KMS-11 (cell line): ENCODE measurements at regions not wholly inside any gene's neighbourhood (a gene's known extent, or its start where the extent isn't known, plus 50 kb on each side); places are given as distances from the start of the nearest gene placed in this dataset.

Experiments
- H2AFZ ChIP-seq: fragments of 200-600 bp; sonication (generic); 2 replicates; pipeline ENCODE4 v1.6.1; 2016; ENCODE audit warnings: antibody characterized with exemption, mixed run types, low read depth
- H3K27ac ChIP-seq: fragments of 200-600 bp; sonication (generic); 2 replicates; pipeline ENCODE4 v1.6.1; 2016; ENCODE audit warnings: mild to moderate bottlenecking, mixed run types
- H3K27me3 ChIP-seq: fragments of 200-600 bp; sonication (generic); 2 replicates; pipeline ENCODE4 v1.6.1; 2017; ENCODE audit warnings: mild to moderate bottlenecking, low read depth, mixed run types, moderate library complexity; ENCODE audit not compliant: insufficient read depth
- H3K36me3 ChIP-seq: fragments of 200-600 bp; sonication (generic); 2 replicates; pipeline ENCODE4 v1.6.1; 2017; ENCODE audit warnings: mild to moderate bottlenecking, mixed run types; ENCODE audit not compliant: insufficient read depth
- H3K4me1 ChIP-seq: fragments of 200-600 bp; sonication (generic); 2 replicates; pipeline ENCODE4 v1.6.1; 2016; ENCODE audit warnings: mild to moderate bottlenecking, low read depth, mixed run types; ENCODE audit not compliant: poor library complexity, severe bottlenecking
- H3K4me2 ChIP-seq: fragments of 200-600 bp; sonication (generic); 2 replicates; pipeline ENCODE4 v1.7.0; 2016; ENCODE audit warnings: mild to moderate bottlenecking, mixed run types
- H3K4me3 ChIP-seq: fragments of 200-600 bp; sonication (generic); IDR thresholded peaks from 2 replicates; pipeline ENCODE4 v1.6.1; 2017; ENCODE audit warnings: low read depth, low read length, mixed read lengths; ENCODE audit not compliant: insufficient read depth
- H3K79me2 ChIP-seq: fragments of 200-600 bp; sonication (generic); 2 replicates; pipeline ENCODE4 v1.6.1; 2016; ENCODE audit warnings: low read depth, mixed run types; ENCODE audit not compliant: insufficient read depth
- H3K9ac ChIP-seq: fragments of 200-600 bp; sonication (generic); 2 replicates; pipeline ENCODE4 v1.6.1; 2016; ENCODE audit warnings: mild to moderate bottlenecking, mixed run types
- H4K20me1 ChIP-seq: fragments of 200-600 bp; sonication (generic); 2 replicates; pipeline ENCODE4 v1.6.1; 2016; ENCODE audit warnings: mild to moderate bottlenecking, mixed run types; ENCODE audit not compliant: insufficient read depth
- TF ChIP-seq, protein P1 (sequence below): fragments of 200-600 bp; sonication (generic); conservative IDR thresholded peaks from 2 replicates; pipeline ENCODE4 v1.6.1; 2017; ENCODE audit warnings: low read depth, mild to moderate bottlenecking, antibody characterized with exemption, low read length, moderate library complexity, mixed read lengths

DNA sequence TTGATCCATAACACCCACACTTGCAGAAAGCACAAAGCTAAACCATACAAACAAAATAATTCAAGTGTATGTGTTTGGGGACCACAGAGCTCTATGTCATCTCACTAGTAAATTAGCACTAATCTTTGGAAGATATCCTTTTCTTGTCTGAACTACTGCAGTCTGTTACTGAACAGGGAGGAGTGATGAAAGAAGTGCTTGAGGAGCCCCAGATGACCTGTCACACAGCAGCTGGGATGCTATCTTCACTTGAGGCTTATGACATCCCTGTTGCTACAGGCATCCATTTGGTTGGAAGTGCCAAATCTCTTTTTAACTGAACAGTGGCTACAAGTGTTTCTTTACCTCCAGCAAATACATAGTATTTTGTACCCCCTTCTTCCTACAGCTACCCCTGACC lies 386.3 kb upstream of the CHAC2 start:
- Histone ChIP-seq H3K79me2 (no peaks in the 10 kb centered on the region), H3K9ac (no peak overlapping the region)
- TF ChIP-seq, protein P1, sequence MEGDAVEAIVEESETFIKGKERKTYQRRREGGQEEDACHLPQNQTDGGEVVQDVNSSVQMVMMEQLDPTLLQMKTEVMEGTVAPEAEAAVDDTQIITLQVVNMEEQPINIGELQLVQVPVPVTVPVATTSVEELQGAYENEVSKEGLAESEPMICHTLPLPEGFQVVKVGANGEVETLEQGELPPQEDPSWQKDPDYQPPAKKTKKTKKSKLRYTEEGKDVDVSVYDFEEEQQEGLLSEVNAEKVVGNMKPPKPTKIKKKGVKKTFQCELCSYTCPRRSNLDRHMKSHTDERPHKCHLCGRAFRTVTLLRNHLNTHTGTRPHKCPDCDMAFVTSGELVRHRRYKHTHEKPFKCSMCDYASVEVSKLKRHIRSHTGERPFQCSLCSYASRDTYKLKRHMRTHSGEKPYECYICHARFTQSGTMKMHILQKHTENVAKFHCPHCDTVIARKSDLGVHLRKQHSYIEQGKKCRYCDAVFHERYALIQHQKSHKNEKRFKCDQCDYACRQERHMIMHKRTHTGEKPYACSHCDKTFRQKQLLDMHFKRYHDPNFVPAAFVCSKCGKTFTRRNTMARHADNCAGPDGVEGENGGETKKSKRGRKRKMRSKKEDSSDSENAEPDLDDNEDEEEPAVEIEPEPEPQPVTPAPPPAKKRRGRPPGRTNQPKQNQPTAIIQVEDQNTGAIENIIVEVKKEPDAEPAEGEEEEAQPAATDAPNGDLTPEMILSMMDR: no peak

DNA sequence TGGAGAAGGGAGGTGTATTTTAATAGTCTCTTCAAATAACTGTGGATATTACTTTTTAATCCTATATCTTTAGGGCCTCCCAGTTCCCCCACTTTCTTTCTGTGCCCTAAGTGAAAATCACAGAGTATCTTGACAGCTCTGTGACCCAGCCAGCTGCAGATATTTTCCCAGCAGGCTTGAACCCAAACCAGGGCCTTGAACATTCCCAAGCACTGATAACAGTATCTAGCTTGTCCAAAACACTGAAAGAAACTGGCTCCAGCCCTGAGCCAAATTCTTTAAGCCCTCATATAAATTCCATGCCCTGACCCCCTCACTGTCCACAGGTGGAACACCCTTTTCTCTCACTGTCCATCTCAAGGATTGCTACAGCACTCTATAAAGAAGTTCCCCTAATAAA lies 388.1 kb upstream of the CHAC2 start:
- Histone ChIP-seq H3K27ac (no peak overlapping the region), H3K79me2 (no peaks in the 10 kb centered on the region), H3K27me3 (no peaks in the 10 kb centered on the region), H3K36me3 (no peaks in the 10 kb centered on the region), H3K4me3 (no peak overlapping the region), H3K9ac (no peak overlapping the region), H3K4me1 (no peaks in the 10 kb centered on the region), H2AFZ (no peak overlapping the region), H4K20me1 (no peaks in the 10 kb centered on the region), H3K4me2 (no peak overlapping the region)
- TF ChIP-seq, protein P1: no peak

More for the DNA sequence above, 386.3 kb upstream of the CHAC2 start:
- H4K20me1 ChIP-seq: no peaks in the 10 kb centered on the region
- no peaks in the 10 kb centered on the region for H3K36me3 ChIP-seq
- H3K4me1 ChIP-seq: no peaks in the 10 kb centered on the region
- H3K4me2 ChIP-seq: no peak overlapping the region
- no peak overlapping the region for H3K27ac ChIP-seq
- no peak overlapping the region for H3K4me3 ChIP-seq
- H2AFZ ChIP-seq: no peak overlapping the region
- H3K27me3 ChIP-seq: no peaks in the 10 kb centered on the region

DNA sequence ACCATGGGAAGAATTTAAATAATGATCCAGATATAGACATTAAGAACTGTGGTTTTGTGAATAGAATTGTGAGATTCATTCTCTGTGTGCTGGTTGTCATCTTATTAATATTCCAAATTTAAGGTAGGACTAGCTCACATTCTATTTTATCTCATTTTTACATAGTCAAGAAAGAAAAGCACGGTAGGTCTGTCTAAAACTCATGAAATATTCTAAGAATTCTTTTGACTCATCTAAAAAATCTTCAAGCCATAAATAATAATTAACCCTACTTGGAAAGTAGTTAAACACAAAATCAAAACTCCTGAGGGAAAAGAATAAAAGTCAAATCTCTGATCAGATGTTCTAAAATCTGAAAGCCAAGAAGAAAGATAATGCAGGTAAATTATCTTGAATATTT lies 388.8 kb upstream of the CHAC2 start:
- Histone ChIP-seq H3K4me3 (no peak overlapping the region), H3K79me2 (no peaks in the 10 kb centered on the region), H3K27ac (no peak overlapping the region), H4K20me1 (no peaks in the 10 kb centered on the region), H3K27me3 (no peaks in the 10 kb centered on the region), H3K9ac (no peak overlapping the region), H2AFZ (no peak overlapping the region), H3K4me1 (no peaks in the 10 kb centered on the region), H3K4me2 (no peak overlapping the region), H3K36me3 (no peaks in the 10 kb centered on the region)
- TF ChIP-seq, protein P1: no peak

DNA sequence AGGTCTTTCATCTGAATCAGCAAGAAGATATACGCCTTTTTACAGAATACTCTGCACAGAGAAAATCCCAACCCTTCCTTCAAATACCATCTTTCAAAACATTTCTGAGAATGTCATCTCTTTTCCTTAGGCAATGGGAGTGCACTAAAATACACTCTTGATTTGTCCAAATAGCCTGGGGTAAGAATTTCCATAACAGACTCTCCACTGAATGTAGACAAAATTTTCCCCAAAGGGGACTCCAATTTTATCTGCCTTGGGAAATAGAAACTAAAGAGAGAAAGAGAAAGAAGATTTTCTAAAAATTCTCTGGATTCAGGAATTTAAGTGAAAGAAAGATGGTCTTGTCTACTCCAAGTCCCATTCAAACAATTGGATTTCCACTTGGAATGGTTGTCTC lies 394.5 kb upstream of the CHAC2 start:
- Histone ChIP-seq H3K36me3 (no peaks in the 10 kb centered on the region), H3K27ac (no peak overlapping the region), H3K4me3 (no peak overlapping the region), H3K4me1 (no peaks in the 10 kb centered on the region), H3K27me3 (no peaks in the 10 kb centered on the region), H2AFZ (no peak overlapping the region), H3K4me2 (no peak overlapping the region), H3K79me2 (no peaks in the 10 kb centered on the region), H3K9ac (no peak overlapping the region), H4K20me1 (no peaks in the 10 kb centered on the region)
- TF ChIP-seq, protein P1: no peak
